Omental fat pad (tissue), 3 donors: ENCODE measurements at regions not wholly inside any gene's neighbourhood (a gene's known extent, or its start where the extent isn't known, plus 50 kb on each side); places are given as distances from the start of the nearest gene placed in this dataset.
"Not testable (repeated sequence)": the region's sequence is repeated elsewhere in the genome, so short reads cannot be mapped to it uniquely, and the experiment has no call there.

Source experiments
- ATAC-seq: fragments of 150-250 bp; one replicate; pipeline ENCODE4 v1.9.1; 2016; ENCODE audit warnings: mild to moderate bottlenecking, moderate library complexity; ENCODE audit not compliant: low FRiP score
- DNase-seq: peaks from one replicate; pipeline ENCODE4 v3.0.0-alpha.2; 2019; ENCODE audit warnings: low spot score
- CTCF ChIP-seq, 3 donors: fragments of 450-650 bp; IDR thresholded peaks; one replicate each; pipeline ENCODE4 v1.5.1; 2016 to 2017; ENCODE audit warnings: antibody characterized with exemption in 3 of 3, mild to moderate bottlenecking in 3 of 3, moderate library complexity in 2 of 3

DNA sequence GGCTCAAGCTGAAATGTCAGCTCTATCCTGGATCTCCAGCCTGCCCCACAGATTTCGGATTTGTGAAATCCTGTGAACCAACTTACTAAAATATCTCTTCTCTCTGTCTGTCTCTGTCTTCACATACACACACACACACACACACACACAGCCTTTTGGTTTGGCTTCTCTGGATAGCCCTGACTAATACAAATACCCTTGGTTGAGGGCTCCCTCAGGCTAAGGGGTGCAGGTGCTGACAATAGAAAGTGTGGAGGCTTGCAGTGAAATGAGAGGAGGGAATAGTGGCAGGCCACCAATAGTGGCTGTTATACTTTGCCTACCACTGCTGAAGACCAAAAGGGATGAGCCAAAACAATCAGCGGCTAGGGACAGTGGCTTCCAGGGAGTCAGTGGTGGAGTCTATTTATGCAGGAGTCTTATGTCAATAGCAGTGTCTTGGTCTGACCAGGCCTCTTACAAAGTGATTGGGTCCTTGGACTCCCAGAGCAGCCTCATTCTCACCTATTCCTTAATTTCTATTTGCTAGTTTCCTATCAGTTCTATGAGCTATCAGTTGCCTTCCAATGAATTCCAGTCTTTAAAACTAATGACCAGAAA lies 93.2 kb upstream of the GAS1 start:
- TF ChIP-seq CTCF (IDR thresholded peaks at IDR 0.05) = no peak
- ATAC-seq = no peak
- no peak for DNase-seq

GRCh38 chr9:87041553-87042235 lies 94.4 kb upstream of the GAS1 start:
- DNase-seq, ATAC-seq: not testable (repeated sequence)

DNA sequence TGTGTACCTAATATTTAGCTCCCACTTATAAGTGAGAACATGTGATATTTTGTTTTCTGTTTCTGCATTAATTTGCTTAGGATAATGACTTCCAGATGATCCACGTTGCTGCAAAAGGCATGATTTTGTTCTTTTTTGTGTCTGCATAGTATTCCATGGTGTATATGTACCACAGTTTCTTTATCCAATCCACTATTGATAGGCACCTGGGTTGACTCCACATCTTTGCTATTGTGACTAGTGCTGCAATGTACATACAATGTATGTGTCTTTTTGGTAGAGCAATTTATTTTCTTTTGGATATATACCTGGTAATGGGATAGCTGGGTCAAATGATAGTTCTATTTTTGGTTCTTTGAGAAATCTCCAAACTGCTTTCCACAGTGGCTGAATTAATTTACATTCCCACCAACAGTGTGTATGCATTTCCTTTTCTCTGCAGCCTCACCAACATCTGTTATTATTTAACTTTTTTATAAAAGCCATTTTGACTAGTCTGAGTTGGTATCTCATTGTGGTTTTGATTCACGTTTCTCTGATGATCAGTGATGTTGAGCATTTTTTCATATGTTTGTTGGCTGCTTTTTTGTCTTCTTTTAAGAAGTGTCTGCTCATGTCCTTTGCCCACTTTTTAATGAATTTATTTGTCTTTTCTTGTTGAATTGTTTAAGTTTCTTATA lies 102.8 kb upstream of the GAS1 start:
- not testable (repeated sequence) for DNase-seq, ATAC-seq

GRCh38 chr9:87054999-87055686 lies 107.8 kb upstream of the GAS1 start:
- no peak for DNase-seq
- ATAC-seq = no peak
- TF ChIP-seq CTCF (IDR thresholded peaks at IDR 0.05) = no peak

GRCh38 chr9:87059772-87060171 lies 112.5 kb upstream of the GAS1 start:
- no peak for DNase-seq
- ATAC-seq = no peak
- TF ChIP-seq CTCF (IDR thresholded peaks at IDR 0.05) = no peak

- no peak for TF ChIP-seq CTCF (IDR thresholded peaks at IDR 0.05)
- no peak for DNase-seq
Observed at GRCh38 chr9:87062746-87063145, 115.4 kb upstream of the GAS1 start.

GRCh38 chr9:87063246-87063645 lies 115.9 kb upstream of the GAS1 start:
- TF ChIP-seq CTCF (IDR thresholded peaks at IDR 0.05) = no peak
- DNase-seq = no peak
- ATAC-seq = no peak

More at GRCh38 chr9:87062746-87063145, 115.4 kb upstream of the GAS1 start:
- ATAC-seq = no peak
